HEK293T (cell line): ENCODE measurements at regions not wholly inside any gene's neighbourhood (a gene's known extent, or its start where the extent isn't known, plus 50 kb on each side); places are given as distances from the start of the nearest gene placed in this dataset.

Source experiments
- BHLHE40 ChIP-seq: fragments of 450-650 bp; IDR thresholded peaks from 2 replicates; pipeline ENCODE4 v1.6.1; 2016; ENCODE audit warnings: mild to moderate bottlenecking, moderate library complexity, borderline replicate concordance
- FOXM1 ChIP-seq: fragments of 450-650 bp; IDR thresholded peaks from 2 replicates; pipeline ENCODE4 v1.6.1; 2017; ENCODE audit warnings: mild to moderate bottlenecking, borderline replicate concordance
- HDGF ChIP-seq: fragments of 450-650 bp; IDR thresholded peaks from 2 replicates; pipeline ENCODE4 v1.6.1; 2017; ENCODE audit warnings: antibody characterized with exemption, borderline replicate concordance
- L3MBTL2 ChIP-seq: fragments of 450-650 bp; conservative IDR thresholded peaks from 2 replicates; pipeline ENCODE4 v1.6.1; 2016; ENCODE audit warnings: mild to moderate bottlenecking
- PKNOX1 ChIP-seq: fragments of 450-650 bp; IDR thresholded peaks from 2 replicates; pipeline ENCODE4 v1.6.1; 2016
- SP1 ChIP-seq: fragments of 450-650 bp; IDR thresholded peaks from 2 replicates; pipeline ENCODE4 v1.6.1; 2017

DNA sequence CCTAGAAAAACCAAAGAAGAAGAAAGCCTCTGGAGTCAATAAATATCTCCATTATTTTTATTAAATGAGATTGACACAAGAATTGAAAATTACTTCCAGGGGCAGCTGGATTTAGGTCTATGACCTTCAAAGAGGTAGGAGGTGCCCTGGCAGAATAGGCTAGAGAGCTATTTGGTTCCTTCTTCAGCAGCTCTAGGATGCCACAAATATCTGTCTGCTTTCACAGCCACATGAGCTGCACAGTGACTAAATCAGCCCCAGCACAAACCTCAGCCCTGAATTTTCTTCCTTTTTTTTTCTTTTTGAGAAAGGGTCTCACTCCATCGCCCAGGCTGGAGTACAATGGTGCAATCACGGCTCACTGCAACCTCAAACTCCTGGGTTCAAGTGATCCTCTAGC lies 223.5 kb downstream of the ABHD5 start:
- TF ChIP-seq BHLHE40 (no peak), SP1 (no peak), PKNOX1 (no peak), FOXM1 (no peak), L3MBTL2 (no peak), HDGF (no peak)
